ENCODE measurements at regions not wholly inside any gene's neighbourhood (a gene's known extent, or its start where the extent isn't known, plus 50 kb on each side); places are given as distances from the start of the nearest gene placed in this dataset.

DNA sequence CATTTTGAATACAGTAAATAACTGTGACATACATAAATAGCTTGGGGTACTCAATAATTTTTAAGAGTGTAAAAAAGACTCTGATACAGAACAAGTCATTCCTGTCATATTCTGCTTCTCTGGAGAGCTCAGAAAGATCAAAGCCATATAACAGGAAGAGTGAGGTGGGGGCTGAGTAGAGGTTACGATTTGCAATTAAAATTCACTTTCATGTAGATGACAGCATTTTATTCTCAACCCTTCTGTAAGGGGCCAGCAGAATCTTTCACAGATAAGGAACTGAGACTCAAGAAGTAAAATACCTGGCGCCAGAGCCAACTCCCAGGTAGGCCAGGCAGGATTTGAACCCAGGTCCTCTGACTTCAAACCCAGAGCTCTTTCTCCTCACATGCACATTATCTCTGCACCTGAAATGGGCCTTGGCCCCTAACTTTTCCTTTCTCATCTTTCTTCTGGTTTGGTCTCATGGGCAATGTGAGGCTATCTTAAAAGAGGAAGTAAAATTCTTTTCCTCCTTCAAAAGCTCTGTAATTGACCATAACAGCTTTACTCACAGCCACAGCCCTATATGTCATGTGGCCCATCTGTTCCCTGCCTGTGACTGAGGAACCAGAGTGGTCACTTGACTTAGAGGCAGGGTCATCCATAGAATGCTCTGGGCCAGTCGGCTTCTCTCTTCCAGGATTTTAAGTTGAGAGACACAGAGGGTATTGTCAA is 80.9 kb upstream of the SYT6 start:
- POLR2A ChIA-PET: no interaction called here
- Mint-ChIP-seq H3K36me3 (ENCODE audit: low read depth) (no peaks in the 10 kb centered on the region), H3K4me1 (peaks cover 7% of the 10 kb centered on the region), H3K27me3 (peaks cover 2% of the 10 kb centered on the region), H3K9me3 (no peaks in the 10 kb centered on the region), H3K4me3 (no peak overlapping the region), H3K27ac (no peak overlapping the region)
- CTCF ChIA-PET: no interaction called here
- no peak for DNase-seq

DNA sequence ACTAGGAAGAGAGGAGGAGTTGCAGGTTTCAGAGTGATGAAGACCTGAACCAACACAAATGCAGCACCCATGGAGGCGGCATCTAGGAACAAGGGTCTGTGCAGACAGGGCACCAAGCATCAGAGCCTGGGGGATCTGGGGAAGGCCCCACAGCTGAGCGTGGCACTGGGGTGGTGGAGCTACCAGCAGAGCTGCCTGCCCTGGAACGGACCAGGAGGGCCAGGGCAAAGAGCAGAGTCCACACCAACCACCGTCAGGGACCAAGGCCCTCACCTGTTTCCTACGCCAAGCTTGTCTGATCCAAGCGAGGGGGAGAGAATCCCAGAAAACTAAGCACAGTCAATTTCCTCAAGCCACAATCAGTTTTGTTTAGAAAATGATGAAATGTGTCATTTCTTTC is 79.0 kb upstream of the SYT6 start:
- Mint-ChIP-seq H3K27me3 (peaks cover 2% of the 10 kb centered on the region), H3K4me3 (no peak overlapping the region), H3K27ac (no peak overlapping the region), H3K9me3 (no peaks in the 10 kb centered on the region), H3K36me3 (ENCODE audit: low read depth) (no peaks in the 10 kb centered on the region), H3K4me1 (peaks cover 7% of the 10 kb centered on the region)
- ChIA-PET CTCF (interaction anchor here (0.6 kb wide), 1 partner anchor 563 kb away, joined by 4 read pairs; no protein-coding TSS in a partner anchor), POLR2A (no interaction called here)
- DNase-seq: no peak

DNA sequence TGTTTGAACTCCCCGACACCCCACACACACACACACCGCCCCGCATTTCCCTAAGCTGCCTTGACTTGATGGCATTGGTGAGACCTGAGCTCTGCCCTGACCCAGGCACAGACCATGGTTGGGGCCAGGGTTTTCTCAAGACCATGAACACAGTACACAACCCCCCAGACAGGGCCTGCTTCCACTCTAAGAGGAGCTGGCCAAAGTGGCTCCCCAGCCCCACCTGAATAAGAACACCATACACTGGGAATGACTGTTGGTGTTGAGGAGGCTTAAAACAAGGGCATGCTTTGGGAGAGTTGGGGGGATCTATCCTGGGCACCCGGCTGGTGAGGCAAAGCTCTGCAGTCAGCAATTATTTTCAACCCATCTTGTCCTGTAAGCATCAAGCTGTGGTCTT is 77.6 kb upstream of the SYT6 start:
- no peak for DNase-seq
- H3K4me3 Mint-ChIP-seq: no peak overlapping the region
- ChIA-PET POLR2A (no interaction called here), CTCF (interaction anchor here (1.2 kb wide), 1 partner anchor 10 kb away, joined by 5 read pairs; no protein-coding TSS in a partner anchor)
- H3K36me3 Mint-ChIP-seq (ENCODE audit: low read depth): no peaks in the 10 kb centered on the region
- H3K27me3 Mint-ChIP-seq: peaks cover 2% of the 10 kb centered on the region
- H3K27ac Mint-ChIP-seq: no peak overlapping the region
- H3K4me1 Mint-ChIP-seq: peaks cover 7% of the 10 kb centered on the region
- H3K9me3 Mint-ChIP-seq: no peaks in the 10 kb centered on the region

DNA sequence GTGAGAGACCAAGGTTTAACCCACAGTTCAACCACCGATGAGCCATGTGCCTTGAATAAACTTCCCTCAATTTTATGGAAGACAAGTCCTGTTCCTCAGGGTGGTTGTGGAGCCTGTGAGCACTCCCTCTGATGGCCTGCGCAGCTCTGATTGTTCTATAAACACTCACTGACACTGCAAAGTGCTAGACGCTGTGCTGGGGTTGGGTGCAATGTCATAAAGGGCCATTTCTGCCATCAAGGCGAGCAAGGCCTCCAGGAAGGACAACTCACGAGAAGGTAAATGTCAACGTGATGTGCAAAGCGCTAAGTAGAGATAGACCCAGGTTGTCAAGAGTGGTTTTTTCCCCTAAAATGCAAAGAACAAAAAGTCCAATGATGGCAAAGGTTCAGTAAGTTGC is 75.7 kb upstream of the SYT6 start:
- ChIA-PET CTCF (no interaction called here), POLR2A (no interaction called here)
- no peak for DNase-seq
- H3K9me3 Mint-ChIP-seq: no peaks in the 10 kb centered on the region
- no peaks in the 10 kb centered on the region for H3K36me3 Mint-ChIP-seq (ENCODE audit: low read depth)
- H3K4me1 Mint-ChIP-seq: peaks cover 3% of the 10 kb centered on the region
- H3K27ac Mint-ChIP-seq: no peak overlapping the region
- H3K27me3 Mint-ChIP-seq: peaks cover 2% of the 10 kb centered on the region
- H3K4me3 Mint-ChIP-seq: no peak overlapping the region

DNA sequence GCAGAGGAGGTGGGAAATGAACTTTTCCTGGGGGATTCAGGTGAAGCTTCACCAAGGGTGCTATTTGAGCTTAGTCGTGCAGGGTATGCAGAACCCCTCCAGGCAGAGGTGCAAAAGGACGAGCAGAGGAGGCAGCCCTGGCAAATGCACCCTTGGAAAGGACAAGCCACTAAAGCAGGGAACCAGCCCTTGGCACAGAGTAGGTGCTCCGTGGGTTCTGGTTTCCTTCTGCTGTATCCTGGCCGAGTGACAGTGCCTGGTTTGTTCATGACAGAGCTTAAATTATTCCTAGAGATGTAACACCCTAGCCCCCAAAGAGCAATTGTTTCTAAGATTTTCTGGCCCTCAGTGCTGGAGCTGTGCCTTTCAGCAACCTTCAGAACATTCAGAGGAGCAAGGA is 73.4 kb upstream of the SYT6 start:
- Mint-ChIP-seq H3K4me3 (no peak overlapping the region), H3K27me3 (peaks cover 2% of the 10 kb centered on the region), H3K9me3 (no peaks in the 10 kb centered on the region), H3K36me3 (ENCODE audit: low read depth) (no peaks in the 10 kb centered on the region), H3K27ac (no peak overlapping the region), H3K4me1 (no peaks in the 10 kb centered on the region)
- no peak for DNase-seq
- CTCF ChIA-PET: interaction anchor here (0.6 kb wide), 1 partner anchor 284 kb away, joined by 3 read pairs; no protein-coding TSS in a partner anchor
- POLR2A ChIA-PET: no interaction called here

DNA sequence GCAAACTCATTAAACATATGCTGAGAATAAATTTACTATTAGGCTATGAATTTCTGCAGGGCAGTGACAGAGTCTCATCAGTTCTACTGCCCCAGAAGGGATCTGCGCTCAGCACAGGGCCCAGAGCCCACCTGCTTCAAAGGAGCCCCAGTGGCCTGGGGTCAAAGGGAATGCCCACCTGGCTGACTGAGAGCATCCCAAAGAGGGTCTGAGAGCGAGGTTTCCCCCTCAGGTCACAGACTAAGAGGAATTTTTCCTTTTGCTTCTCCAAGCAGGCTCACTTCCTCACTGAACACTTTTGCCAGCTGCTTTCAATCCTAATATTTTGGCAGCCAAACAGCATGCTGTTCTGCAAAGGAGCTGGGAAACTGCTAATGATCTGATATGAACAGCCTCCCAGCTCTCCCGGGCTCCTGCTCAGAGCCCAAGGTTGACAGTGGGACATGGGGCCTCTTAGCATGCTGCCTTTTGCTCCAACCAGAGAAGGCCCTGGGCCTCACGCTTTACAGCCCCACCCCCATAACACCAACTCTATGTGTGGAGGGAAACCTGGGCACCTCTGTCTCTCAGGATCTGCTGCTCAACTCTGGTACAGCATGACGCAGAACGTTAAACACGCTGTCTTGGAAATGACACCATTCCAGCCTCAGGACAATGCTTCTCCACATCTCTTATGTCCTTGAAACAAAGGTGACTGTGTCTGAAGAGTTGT is 70.7 kb upstream of the SYT6 start:
- ChIA-PET POLR2A (no interaction called here), CTCF (no interaction called here)
- no peaks in the 10 kb centered on the region for H3K9me3 Mint-ChIP-seq
- no peak overlapping the region for H3K27ac Mint-ChIP-seq
- H3K36me3 Mint-ChIP-seq (ENCODE audit: low read depth): no peaks in the 10 kb centered on the region
- no peak overlapping the region for H3K4me3 Mint-ChIP-seq
- peaks cover 2% of the 10 kb centered on the region for H3K27me3 Mint-ChIP-seq
- DNase-seq: no peak
- H3K4me1 Mint-ChIP-seq: no peaks in the 10 kb centered on the region

DNA sequence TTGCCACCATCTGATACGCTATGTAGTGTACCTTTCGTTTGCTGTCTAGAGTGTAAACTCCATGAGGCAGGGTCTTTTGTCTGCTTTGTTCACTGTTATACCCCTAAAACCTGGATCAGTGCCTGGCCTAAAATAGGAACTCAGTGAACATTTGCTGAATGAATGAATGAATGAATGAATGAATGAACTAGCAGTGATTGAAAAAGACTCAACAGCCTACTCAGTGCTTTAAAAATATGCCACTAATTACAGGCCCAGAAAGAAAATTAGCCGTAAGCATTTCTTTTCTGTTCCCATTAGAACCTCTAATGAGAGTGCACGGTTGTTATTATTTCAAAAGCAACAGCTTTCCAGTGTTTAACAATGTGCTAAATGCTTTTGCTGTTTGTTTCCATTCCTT is 69.3 kb upstream of the SYT6 start:
- DNase-seq: no peak
- peaks cover 2% of the 10 kb centered on the region for H3K27me3 Mint-ChIP-seq
- no peaks in the 10 kb centered on the region for H3K9me3 Mint-ChIP-seq
- POLR2A ChIA-PET: no interaction called here
- no peak overlapping the region for H3K27ac Mint-ChIP-seq
- H3K4me3 Mint-ChIP-seq: no peak overlapping the region
- peaks cover 3% of the 10 kb centered on the region for H3K4me1 Mint-ChIP-seq
- CTCF ChIA-PET: no interaction called here
- no peaks in the 10 kb centered on the region for H3K36me3 Mint-ChIP-seq (ENCODE audit: low read depth)

DNA sequence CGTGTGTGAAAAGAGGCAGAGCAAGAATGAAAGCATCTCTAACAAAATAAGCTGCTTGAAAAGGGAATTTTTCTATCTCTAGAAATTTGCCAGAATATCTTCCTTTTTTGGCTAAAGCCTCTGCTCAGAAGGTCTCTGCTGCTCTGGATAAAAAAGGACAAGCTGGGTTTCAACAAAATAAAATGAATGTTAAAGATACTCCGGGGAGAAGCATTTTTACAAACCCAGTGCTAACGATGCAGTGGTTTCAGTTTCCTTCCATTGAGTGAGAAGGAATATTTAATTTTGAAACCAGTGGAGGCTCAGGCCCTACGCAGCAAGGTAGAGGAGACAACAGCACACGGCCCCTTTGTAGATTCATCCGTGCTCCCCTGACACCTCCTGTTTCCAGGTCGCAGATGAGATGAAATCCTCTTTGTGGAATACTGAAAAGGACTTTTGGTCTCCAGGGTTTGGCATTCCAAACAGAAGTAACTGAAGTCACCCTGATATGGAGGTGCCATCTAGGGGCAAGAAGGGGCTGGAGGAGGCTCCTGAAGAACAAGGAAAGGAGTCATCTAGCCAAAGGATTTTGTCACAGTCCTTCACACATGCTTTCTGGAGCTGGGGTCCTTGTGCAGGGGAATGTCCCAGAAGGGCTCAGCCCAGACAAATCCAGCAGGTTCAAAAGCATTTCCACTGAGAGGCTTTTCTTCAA is 65.7 kb upstream of the SYT6 start:
- peaks cover 3% of the 10 kb centered on the region for H3K4me1 Mint-ChIP-seq
- CTCF ChIA-PET: no interaction called here
- H3K27ac Mint-ChIP-seq: no peak overlapping the region
- no peaks in the 10 kb centered on the region for H3K36me3 Mint-ChIP-seq (ENCODE audit: low read depth)
- POLR2A ChIA-PET: no interaction called here
- no peak overlapping the region for H3K4me3 Mint-ChIP-seq
- DNase-seq: no peak
- H3K27me3 Mint-ChIP-seq: peaks cover 5% of the 10 kb centered on the region
- H3K9me3 Mint-ChIP-seq: no peaks in the 10 kb centered on the region

DNA sequence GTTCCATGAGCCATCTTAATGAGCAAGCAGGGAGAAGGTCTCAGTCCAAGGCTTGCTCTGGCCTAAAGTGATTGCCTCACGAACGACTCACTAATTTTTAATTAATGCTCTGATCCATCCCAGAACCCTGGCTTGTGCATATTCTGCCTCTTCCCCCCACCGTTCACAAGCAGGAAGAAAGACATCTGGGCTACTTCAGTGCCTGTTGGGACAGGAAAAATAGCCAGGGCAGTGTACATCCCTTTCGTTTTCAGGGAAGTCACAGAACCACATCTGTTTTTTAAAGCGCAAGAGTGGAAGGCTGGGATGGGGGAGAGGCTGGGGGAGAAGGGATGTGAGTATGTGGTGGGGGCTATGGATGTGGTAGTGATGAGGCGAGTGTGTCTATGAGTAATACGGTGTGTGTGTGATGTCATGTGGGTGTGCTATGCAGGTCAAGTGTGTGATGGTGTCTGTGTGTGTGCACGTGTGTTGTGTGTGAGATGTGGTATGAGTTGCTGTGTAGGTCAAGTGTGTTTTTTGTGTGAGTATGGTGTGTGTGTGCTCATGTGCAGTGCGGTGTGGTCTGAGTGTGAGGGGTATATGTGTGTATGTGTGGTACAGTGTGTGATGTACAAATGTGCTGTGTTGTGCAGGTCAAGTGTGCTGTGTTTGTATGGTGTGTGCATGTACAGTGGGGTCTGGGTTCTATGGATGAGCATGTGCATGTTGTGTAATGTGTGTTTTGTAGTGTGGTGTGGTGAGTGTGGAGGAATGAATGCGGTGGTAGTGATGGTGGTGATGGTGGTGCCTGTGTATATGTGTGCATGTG is 64.9 kb upstream of the SYT6 start:
- ChIA-PET POLR2A (no interaction called here), CTCF (no interaction called here)
- Mint-ChIP-seq H3K4me1 (peaks cover 3% of the 10 kb centered on the region), H3K27ac (no peak overlapping the region), H3K9me3 (no peaks in the 10 kb centered on the region), H3K27me3 (peaks cover 5% of the 10 kb centered on the region), H3K36me3 (ENCODE audit: low read depth) (no peaks in the 10 kb centered on the region), H3K4me3 (no peak overlapping the region)
- DNase-seq: no peak

DNA sequence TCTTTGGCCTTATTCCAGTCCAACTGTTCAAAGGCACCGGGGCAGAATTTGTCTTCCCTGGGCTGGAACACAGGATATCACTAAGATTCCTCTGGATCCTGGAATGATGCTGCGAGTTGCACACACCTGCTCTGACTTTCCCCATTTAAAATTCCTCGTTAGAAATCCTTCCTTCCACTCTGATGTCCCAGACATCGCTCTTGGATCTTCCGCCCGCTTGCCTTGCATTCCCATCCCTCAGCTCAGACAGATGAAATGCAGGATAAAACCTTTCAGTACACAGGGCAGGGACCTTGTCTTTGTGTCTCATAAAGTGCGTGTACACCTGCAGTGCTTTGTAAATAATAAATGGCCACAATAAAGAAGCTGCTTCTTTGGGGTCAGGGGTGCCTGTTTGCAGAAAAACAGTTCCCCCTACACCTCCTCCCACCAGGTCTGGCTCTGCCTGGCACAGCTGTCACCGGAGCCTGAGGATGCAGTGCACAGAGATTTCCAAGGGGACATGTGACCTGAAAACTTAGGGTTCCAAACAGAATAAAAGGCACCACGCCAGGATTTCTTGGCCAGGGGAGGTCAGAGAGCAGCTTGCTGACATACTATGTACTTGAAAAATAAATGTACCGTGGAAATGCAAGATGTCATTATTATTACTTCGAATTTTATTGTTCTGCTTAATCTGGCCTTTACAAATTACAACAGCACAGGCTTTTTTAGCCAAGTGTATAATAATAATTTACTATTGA is 62.9 kb upstream of the SYT6 start:
- ChIA-PET POLR2A (no interaction called here), CTCF (no interaction called here)
- H3K9me3 Mint-ChIP-seq: no peaks in the 10 kb centered on the region
- peaks cover 3% of the 10 kb centered on the region for H3K4me1 Mint-ChIP-seq
- no peak overlapping the region for H3K27ac Mint-ChIP-seq
- no peaks in the 10 kb centered on the region for H3K36me3 Mint-ChIP-seq (ENCODE audit: low read depth)
- DNase-seq: no peak
- peaks cover 5% of the 10 kb centered on the region for H3K27me3 Mint-ChIP-seq
- no peak overlapping the region for H3K4me3 Mint-ChIP-seq

DNA sequence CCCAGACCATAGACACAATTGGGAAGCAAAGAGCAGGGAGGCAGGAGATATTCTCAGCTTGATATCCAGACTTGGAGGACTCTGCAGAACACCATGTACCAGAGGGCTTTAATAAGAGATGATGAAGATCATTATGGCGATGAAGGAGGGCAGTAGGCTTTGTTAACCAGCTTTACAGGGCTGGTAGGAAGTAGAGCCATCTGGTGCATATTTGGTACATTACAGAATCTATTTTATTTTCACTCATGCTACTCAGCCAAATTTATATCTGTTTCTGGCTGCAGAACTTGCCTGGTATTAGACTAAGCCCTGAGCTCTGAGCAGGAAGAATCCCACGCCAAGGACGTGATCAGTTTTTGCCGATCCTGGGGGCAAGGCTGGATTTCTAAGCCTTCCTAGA is 61.8 kb upstream of the SYT6 start:
- H3K27me3 Mint-ChIP-seq: peaks cover 5% of the 10 kb centered on the region
- no peak overlapping the region for H3K4me3 Mint-ChIP-seq
- DNase-seq: no peak
- H3K36me3 Mint-ChIP-seq (ENCODE audit: low read depth): no peaks in the 10 kb centered on the region
- no peak overlapping the region for H3K27ac Mint-ChIP-seq
- no peaks in the 10 kb centered on the region for H3K9me3 Mint-ChIP-seq
- ChIA-PET CTCF (no interaction called here), POLR2A (no interaction called here)
- peaks cover 3% of the 10 kb centered on the region for H3K4me1 Mint-ChIP-seq

DNA sequence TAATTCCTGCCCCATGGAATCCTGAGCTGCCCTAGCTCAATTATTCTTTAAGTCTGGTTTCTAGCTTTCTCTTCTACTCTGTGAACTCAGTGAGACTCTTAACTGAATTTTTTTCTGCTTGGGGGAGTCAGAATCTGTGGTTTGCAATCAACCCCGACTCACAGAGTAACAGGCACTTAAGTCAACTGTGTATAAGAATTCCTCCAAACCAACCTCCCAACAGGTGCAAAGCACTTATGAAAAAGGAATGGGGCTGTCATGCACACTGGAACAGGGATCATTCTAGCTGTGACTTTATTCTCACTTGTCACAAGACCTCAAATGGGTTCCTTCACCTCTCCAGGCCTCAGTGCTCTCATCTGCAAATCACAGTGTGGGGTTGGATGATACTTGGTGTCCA is 60.3 kb upstream of the SYT6 start:
- Mint-ChIP-seq H3K9me3 (no peaks in the 10 kb centered on the region), H3K4me1 (peaks cover 3% of the 10 kb centered on the region), H3K4me3 (no peak overlapping the region), H3K36me3 (ENCODE audit: low read depth) (no peaks in the 10 kb centered on the region), H3K27me3 (peaks cover 6% of the 10 kb centered on the region), H3K27ac (no peak overlapping the region)
- ChIA-PET CTCF (interaction anchor here (0.6 kb wide), 2 partner anchors 216 to 225 kb away, joined by 4 to 5 read pairs; no protein-coding TSS in a partner anchor), POLR2A (no interaction called here)
- DNase-seq: no peak

All from activated CD4-positive, alpha-beta T cell treated with anti-CD3 and anti-CD28 coated beads, Interleukin-2, amount 10 ng/mL, durations not matched to agents 7 days and 5 days (primary cell).